Neuronal stem cell (in vitro differentiated cells): ENCODE measurements at regions not wholly inside any gene's neighbourhood (a gene's known extent, or its start where the extent isn't known, plus 50 kb on each side); places are given as distances from the start of the nearest gene placed in this dataset.

Experiments used
- DNase-seq: peaks from one replicate; pipeline ENCODE4 v3.0.0-alpha.2; 2013; ENCODE audit warnings: low spot score
- H2AFZ ChIP-seq: one replicate; pipeline ENCODE4 v1.6.1; 2013; ENCODE audit warnings: mild to moderate bottlenecking, low read length, inconsistent platforms
- H2AK5ac ChIP-seq: 2 replicates; pipeline ENCODE4 v1.6.1; 2013; ENCODE audit warnings: low read depth, mild to moderate bottlenecking, inconsistent platforms, low read length, moderate library complexity, mixed read lengths
- H2BK120ac ChIP-seq: 2 replicates; pipeline ENCODE4 v1.6.1; 2013; ENCODE audit warnings: low read depth, mild to moderate bottlenecking, inconsistent platforms, low read length, moderate library complexity, mixed read lengths
- H2BK12ac ChIP-seq: one replicate; pipeline ENCODE4 v1.6.1; 2013; ENCODE audit warnings: low read length, inconsistent platforms
- H2BK15ac ChIP-seq: 2 replicates; pipeline ENCODE4 v1.6.1; 2013; ENCODE audit warnings: mild to moderate bottlenecking, low read length, inconsistent platforms, mixed read lengths
- H2BK5ac ChIP-seq: one replicate; pipeline ENCODE4 v1.6.1; 2013; ENCODE audit warnings: inconsistent platforms, mild to moderate bottlenecking, low read length, moderate library complexity
- H3K14ac ChIP-seq: one replicate; pipeline ENCODE4 v1.6.1; 2013; ENCODE audit warnings: low read length, inconsistent platforms
- H3K18ac ChIP-seq: 2 replicates; pipeline ENCODE4 v1.6.1; 2013; ENCODE audit warnings: low read length, inconsistent platforms
- H3K23ac ChIP-seq: 2 replicates; pipeline ENCODE4 v1.6.1; 2013; ENCODE audit warnings: low read depth, mild to moderate bottlenecking, mixed read lengths, low read length, inconsistent platforms; ENCODE audit not compliant: poor library complexity
- H3K27ac ChIP-seq: replicated peaks from 3 replicates; pipeline ENCODE4 v1.5.1; 2013; ENCODE audit warnings: low read length, inconsistent platforms
- H3K27me3 ChIP-seq, 3 experiments: 2 replicates each; pipeline ENCODE4 v1.6.1; 2013; ENCODE audit warnings: low read length in 3 of 3, mild to moderate bottlenecking in 2 of 3, inconsistent platforms in 1 of 3, low read depth in 1 of 3, mixed read lengths in 1 of 3, moderate library complexity in 1 of 3; ENCODE audit not compliant: control insufficient read depth in 3 of 3, insufficient read depth in 3 of 3
- H3K36me3 ChIP-seq, 2 donors: replicated peaks in 1 of 2; 2 replicates each; pipeline ENCODE4 v1.6.1; 2013; ENCODE audit warnings: low read length in 2 of 2; ENCODE audit not compliant: control insufficient read depth in 2 of 2, insufficient read depth in 2 of 2
- H3K4ac ChIP-seq: 2 replicates; pipeline ENCODE4 v1.6.1; 2013; ENCODE audit warnings: inconsistent platforms, mild to moderate bottlenecking, low read length, moderate library complexity
- H3K4me1 ChIP-seq, 2 donors: 1 replicate in 1 of 2; 2 replicates in 1 of 2; pipeline ENCODE4 v1.6.1; 2013; ENCODE audit warnings: low read length in 2 of 2, low read depth in 1 of 2; ENCODE audit not compliant: control insufficient read depth in 2 of 2, insufficient read depth in 1 of 2
- H3K4me2 ChIP-seq: one replicate; pipeline ENCODE4 v1.6.1; 2013; ENCODE audit warnings: mild to moderate bottlenecking, low read length, inconsistent platforms; ENCODE audit not compliant: insufficient read depth, poor library complexity, severe bottlenecking
- H3K4me3 ChIP-seq, 2 donors: 2 replicates each; pipeline ENCODE4 v1.5.1; 2013; ENCODE audit warnings: low read length in 2 of 2, mild to moderate bottlenecking in 2 of 2, inconsistent platforms in 1 of 2, moderate library complexity in 1 of 2
- H3K79me1 ChIP-seq: one replicate; pipeline ENCODE4 v1.6.1; 2013; ENCODE audit warnings: low read depth, mild to moderate bottlenecking, inconsistent platforms, low read length, moderate library complexity
- H3K9ac ChIP-seq: one replicate; pipeline ENCODE4 v1.6.1; 2013; ENCODE audit warnings: mild to moderate bottlenecking, low read depth, low read length, inconsistent platforms; ENCODE audit not compliant: poor library complexity
- H3K9me3 ChIP-seq, 2 donors: replicated peaks in 1 of 2; 2 replicates each; pipeline versions ENCODE3 to v1.6.1; 2013; ENCODE audit warnings: low read length in 2 of 2, mild to moderate bottlenecking in 2 of 2, inconsistent platforms in 1 of 2, low read depth in 1 of 2, mixed read lengths in 1 of 2, moderate library complexity in 1 of 2; ENCODE audit not compliant: control insufficient read depth in 2 of 2, insufficient read depth in 1 of 2
- H4K8ac ChIP-seq: one replicate; pipeline ENCODE4 v1.6.1; 2013; ENCODE audit warnings: low read depth, mild to moderate bottlenecking, inconsistent platforms, low read length, moderate library complexity
- H4K91ac ChIP-seq: one replicate; pipeline ENCODE4 v1.6.1; 2013; ENCODE audit warnings: low read length, low read depth, mild to moderate bottlenecking, inconsistent platforms; ENCODE audit not compliant: poor library complexity
- WGBS, 2 donors: extraction: QIAGEN DNeasy Blood & Tissue Kit; methylation state at CpG; one replicate each; pipeline ENCODE4 v1.1.7; 2013; ENCODE audit warnings: missing lambda C conversion rate in 2 of 2, mixed read lengths in 1 of 2; ENCODE audit not compliant: insufficient read length in 2 of 2, insufficient replicate concordance in 1 of 2; ENCODE audit errors: extremely low coverage in 2 of 2; 5-methylcytosine and 5-hydroxymethylcytosine counted together

DNA sequence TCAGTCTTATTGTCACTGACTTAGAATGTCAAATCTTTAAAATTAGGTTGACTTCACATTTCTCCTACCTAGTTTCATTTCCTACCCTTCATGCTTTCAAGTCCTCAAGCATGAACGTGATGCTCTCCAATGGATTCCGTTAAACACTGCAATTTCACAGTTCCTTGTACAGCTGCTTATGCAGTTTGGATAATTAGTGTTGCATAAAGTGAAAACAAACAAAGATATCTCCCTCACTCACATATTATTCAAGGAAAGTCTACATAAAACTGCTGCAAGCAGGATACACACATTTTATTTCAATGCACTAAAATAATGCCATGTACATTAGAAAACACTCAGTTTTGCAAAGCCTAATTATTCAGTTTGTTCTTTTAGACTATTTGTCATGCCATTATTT, 214.0 kb downstream of the CRPPA start:
- Histone ChIP-seq H4K8ac (no peak overlapping the region), H2AK5ac (no peak overlapping the region), H2BK15ac (no peak overlapping the region), H2AFZ (no peak overlapping the region), H3K9me3 (no peaks in the 10 kb centered on the region), H2BK12ac (no peak overlapping the region), H3K18ac (no peak overlapping the region), H4K91ac (no peak overlapping the region), H3K36me3 (no peaks in the 10 kb centered on the region), H3K9ac (no peak overlapping the region), H3K79me1 (no peaks in the 10 kb centered on the region), H3K27me3 (no peaks in the 10 kb centered on the region), H3K4me3 (no peak overlapping the region), H3K27ac (no peak overlapping the region), H3K4me1 (peaks cover 0 to 2% of the 10 kb centered on the region in 2 donors), H2BK5ac (no peak overlapping the region), H3K4ac (no peak overlapping the region), H3K4me2 (no peak overlapping the region), H3K14ac (no peak overlapping the region), H3K23ac (no peak overlapping the region), H2BK120ac (no peak overlapping the region)
- no peak for DNase-seq
- WGBS, 2 donors = no CpG with 5 or more reads among the region's 2 CpGs

DNA sequence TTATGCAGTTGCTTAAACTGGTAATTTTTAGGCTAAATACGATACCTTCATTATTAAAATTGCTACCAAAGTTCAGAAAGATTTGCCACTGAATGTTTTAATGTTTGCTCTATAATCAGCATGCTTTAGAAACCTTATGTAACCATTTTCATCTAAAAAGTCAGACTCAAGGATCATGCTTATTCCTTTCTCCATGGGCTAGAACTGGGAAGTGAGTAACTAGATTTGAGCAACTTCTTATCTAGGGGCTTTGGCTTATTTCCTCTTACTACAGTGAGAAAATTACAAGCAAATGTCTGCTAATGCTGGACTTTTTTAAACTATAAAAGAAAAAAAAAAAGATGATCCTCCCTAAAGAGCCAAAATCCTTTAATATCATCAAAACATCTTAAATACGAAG, 215.9 kb downstream of the CRPPA start:
- Histone ChIP-seq H2BK120ac (no peak overlapping the region), H3K4me2 (no peak overlapping the region), H2BK5ac (no peak overlapping the region), H4K91ac (no peak overlapping the region), H3K9ac (no peak overlapping the region), H3K4ac (no peak overlapping the region), H2BK15ac (no peak overlapping the region), H3K27ac (no peak overlapping the region), H3K27me3 (no peaks in the 10 kb centered on the region), H2AFZ (no peak overlapping the region), H3K36me3 (no peaks in the 10 kb centered on the region), H2BK12ac (no peak overlapping the region), H3K9me3 (no peaks in the 10 kb centered on the region), H3K4me1 (peaks cover 0 to 2% of the 10 kb centered on the region in 2 donors), H4K8ac (no peak overlapping the region), H3K18ac (no peak overlapping the region), H2AK5ac (no peak overlapping the region), H3K4me3 (no peak overlapping the region), H3K14ac (no peak overlapping the region), H3K23ac (no peak overlapping the region), H3K79me1 (no peaks in the 10 kb centered on the region)
- no CpG with 5 or more reads among the region's 2 CpGs for WGBS, 2 donors
- DNase-seq = no peak

- Histone ChIP-seq H3K27ac (no peak overlapping the region), H3K36me3 (no peaks in the 10 kb centered on the region), H4K91ac (no peak overlapping the region), H2BK15ac (no peak overlapping the region), H3K4me2 (no peak overlapping the region), H2AFZ (peak overlapping the region; percentile 60), H2AK5ac (no peak overlapping the region), H3K79me1 (no peaks in the 10 kb centered on the region), H3K4ac (no peak overlapping the region), H3K23ac (no peak overlapping the region), H3K4me3 (no peak overlapping the region), H3K18ac (no peak overlapping the region), H3K9ac (no peak overlapping the region), H3K9me3 (no peaks in the 10 kb centered on the region), H4K8ac (no peak overlapping the region), H2BK120ac (no peak overlapping the region), H3K27me3 (no peaks in the 10 kb centered on the region), H2BK5ac (no peak overlapping the region), H2BK12ac (no peak overlapping the region), H3K14ac (no peak overlapping the region), H3K4me1 (peaks cover 0 to 2% of the 10 kb centered on the region in 2 donors)
- DNase-seq = peak; percentile 3
- no CpG with 5 or more reads among the region's 2 CpGs for WGBS, 2 donors
Measured at GRCh38 chr7:16204953-16205352, 216.4 kb downstream of the CRPPA start.

DNA sequence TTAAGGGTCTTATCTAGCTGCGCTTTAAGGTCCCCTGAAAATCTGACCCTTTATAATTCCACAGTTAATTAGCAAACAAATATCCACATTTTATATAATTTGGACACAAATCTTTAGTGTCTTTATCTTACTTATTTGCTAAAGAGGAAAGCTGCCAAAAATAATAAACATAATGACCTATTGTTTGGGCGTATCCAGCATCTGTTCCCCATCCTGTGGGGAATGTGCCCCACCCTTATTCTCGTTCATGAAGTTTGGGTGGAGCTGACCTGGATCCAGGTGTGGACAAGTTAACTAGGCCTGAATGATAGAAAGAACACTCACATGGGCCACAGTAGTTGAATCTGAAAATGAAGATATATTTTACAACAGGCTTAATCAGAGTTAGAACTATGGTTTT, 218.3 kb downstream of the CRPPA start:
- Histone ChIP-seq H3K4me1 (peaks cover 0 to 2% of the 10 kb centered on the region in 2 donors), H3K4ac (no peak overlapping the region), H2AK5ac (no peak overlapping the region), H2BK120ac (no peak overlapping the region), H3K27me3 (no peaks in the 10 kb centered on the region), H3K4me3 (no peak overlapping the region), H3K4me2 (no peak overlapping the region), H3K18ac (no peak overlapping the region), H3K9me3 (no peaks in the 10 kb centered on the region), H3K27ac (no peak overlapping the region), H2BK12ac (no peak overlapping the region), H2AFZ (no peak overlapping the region), H3K36me3 (no peaks in the 10 kb centered on the region), H2BK5ac (no peak overlapping the region), H2BK15ac (no peak overlapping the region), H3K79me1 (no peaks in the 10 kb centered on the region), H3K23ac (no peak overlapping the region), H4K91ac (no peak overlapping the region), H3K14ac (no peak overlapping the region), H4K8ac (no peak overlapping the region), H3K9ac (no peak overlapping the region)
- WGBS, 2 donors = no CpG with 5 or more reads among the region's 3 CpGs
- DNase-seq = no peak
